HUDEP-2 (cell line): ENCODE measurements at regions not wholly inside any gene's neighbourhood (a gene's known extent, or its start where the extent isn't known, plus 50 kb on each side); places are given as distances from the start of the nearest gene placed in this dataset.

Experiments
- DNase-seq, 76 experiments: peaks; one replicate each; lab custom pipeline; 2025; ENCODE audit not compliant: unreplicated experiment in 76 of 76; lab: John Stamatoyannopoulos, UW

DNA sequence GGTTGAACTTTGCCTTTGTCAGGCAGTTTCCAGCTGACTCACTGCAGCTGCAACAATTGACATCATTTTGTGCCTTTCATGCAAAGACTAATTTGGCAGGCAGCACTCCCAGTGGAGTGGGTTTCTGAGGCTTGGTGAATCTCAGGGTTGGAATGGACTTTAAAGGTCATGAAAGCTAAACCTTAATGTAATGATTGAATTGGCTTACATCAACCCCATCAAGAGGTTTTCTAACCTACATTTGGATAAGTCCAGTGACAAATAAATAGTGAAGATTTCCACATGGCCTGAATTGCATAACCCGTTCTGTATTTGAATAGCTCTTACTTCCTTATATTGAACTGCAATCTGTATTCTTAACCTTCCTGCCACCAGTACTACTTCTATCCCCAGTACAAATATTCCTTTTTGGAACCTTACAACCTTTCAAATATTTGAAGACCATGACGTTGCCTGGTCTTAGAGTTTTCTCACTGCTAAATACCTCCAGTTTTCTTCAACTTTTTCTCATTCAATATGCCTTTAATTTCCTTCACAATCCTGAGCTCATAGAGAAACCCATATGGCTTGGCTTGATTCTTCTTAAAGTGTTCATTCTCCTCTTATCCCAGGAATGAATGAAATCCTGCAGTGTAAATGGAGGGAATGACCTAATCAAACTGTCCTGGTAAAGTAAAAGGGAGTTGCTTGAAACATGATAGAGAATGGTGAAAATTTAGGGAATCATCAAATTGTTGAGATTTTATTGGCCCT lies 168.1 kb upstream of the NOVA1 start:
- DNase-seq = no peak

DNA sequence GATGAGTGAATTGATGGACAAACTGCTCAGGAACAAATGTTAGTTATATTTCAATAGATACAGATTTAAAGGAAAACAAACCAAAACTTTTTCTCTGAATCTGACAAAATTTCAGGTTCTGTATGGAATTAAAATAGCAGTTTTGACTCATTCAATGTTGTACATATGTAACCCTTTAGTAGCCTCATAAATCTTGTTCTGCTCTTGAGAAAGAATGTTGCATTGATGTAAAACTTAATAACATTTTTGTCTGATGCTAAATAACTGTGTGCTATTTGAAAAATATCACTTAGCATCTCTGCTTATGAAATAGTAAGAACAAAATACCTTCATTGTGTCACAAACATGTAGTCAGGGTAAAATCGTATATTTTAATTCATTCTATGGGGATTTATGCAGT lies 168.9 kb upstream of the NOVA1 start:
- DNase-seq = no peak

DNA sequence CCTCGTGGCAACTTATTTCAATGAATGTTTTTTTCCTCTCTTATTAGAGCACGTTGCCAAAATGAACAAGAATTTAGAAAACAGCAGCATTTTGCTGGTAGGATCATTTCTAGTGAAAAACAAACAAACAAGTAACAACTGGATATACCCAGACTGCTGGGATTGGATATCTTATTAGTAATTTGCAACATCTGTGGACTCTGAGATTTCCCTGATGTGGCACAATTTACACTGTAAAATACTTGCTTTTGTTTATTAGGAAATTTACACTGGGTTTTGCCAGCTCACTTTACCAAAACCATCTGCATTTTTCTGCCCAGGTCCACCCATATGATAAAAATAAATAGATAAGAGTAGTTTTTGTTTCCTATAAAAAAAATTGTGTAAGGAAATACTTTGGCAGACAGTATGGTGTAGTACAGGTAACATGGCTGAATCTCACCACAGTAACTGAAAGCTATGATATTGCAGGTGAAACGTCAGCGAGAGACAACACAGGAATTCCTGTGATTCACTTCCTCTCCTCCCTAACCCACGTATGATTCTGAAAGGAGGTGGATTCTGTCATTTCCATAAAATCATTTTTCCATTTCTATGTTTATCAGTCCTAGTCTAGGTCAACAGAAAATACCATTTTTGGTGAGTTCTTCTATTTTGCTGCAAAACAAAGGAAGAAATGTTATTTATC lies 176.2 kb upstream of the NOVA1 start:
- DNase-seq = no peak

DNA sequence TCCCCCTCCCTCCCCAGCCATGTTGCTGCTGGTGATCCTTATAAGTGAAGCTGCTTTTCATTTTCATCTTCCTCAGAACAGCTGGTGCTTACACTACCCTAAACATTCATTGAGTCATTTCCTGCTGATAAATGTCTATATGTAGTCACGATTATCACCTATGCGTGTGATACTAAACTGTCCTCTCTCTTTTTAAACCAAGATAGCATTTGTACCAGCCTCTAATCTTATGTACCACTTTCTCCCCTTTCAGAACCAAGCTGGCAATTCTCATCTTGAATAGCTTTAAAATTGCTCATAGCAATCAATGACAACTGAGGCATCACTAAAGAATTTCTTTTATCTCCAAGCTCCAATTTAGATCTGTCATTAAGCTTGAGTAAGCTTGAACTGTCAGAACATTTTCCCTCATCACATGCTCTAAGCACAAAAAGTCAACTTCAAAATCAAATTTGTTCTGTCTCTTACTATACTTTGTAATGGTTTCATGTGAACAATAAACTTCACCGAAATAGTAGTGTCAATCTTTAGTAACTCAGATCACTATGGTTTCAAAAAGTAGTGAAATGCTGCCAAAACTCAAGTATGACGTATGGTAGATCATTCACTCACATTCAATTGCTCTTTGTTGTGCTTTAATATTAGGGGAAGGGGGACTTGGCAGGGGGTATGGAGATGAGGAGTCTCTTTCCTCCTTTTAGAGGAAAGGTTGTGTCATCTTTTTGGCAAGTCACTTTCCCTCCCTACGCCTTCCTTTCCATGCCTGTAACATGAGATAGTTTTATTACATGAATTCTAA lies 178.1 kb upstream of the NOVA1 start:
- no peak for DNase-seq

DNA sequence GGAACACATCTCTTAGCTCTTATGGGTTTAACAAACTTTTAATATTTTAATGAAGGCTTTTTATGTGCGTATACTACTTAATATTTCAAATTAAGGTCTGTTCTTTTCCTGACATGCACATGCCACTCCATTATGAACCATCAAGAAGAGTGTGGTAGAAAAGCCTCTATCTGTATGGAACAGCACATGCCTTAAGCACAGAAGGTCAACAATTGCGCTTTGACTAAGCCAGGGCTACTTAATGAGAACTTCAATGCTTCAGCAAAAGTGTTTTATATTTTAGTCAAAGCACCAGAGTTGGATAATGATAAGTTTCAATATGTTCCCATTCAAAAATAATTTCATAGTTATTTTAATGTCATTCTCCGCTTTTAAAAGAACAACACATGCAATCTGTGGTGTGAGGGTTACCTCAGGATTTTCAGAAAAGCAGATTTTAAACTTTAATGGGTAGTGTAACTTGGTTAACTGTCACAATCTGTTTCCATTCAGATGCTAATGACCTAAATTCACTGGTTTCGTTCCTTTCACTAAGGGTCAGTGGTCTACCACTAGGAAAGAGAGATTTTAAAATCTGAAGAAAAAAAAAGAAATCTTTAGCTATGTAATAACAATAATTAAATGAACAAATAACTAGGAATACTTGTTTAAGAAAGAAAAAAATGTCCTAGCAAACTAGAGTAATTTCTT lies 193.4 kb upstream of the NOVA1 start:
- no peak for DNase-seq

DNA sequence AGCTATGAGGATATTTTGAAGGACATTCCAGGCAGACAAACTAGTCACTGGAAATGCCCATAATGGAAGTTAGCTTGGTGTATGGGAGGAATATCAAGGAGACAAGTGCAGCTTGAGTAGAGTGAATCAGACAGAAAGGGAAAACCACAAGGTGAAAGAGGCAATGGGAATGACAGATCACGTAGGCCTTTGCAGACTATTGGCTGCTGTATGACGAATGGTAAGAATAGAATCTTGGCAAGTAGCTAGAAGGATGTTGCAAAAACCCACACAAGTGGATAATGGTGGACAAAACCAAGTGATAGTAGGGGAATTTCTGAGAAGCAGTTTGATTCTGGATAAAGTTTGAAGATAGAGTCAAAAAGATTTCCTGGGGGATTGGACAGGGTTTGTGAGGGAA lies 196.9 kb upstream of the NOVA1 start:
- DNase-seq = no peak

DNA sequence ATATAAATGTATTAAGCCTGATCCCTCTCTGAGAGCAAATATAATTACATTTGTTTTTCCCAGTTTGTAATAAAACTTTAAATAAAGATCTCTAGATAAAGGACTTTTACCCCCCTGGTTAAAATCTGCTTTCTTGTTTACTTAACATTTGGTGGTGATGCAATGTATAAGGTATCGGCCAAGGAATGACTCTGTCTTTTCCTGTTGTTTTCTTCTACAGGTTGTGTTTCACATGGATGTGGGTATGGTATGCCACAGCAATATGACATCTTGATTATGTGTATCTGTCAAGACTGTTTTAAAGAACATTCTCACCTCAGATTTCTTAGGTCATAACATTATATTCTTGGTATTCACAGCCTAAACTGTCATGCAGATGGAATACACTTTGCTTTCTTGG lies 210.6 kb upstream of the NOVA1 start:
- DNase-seq = no peak

DNA sequence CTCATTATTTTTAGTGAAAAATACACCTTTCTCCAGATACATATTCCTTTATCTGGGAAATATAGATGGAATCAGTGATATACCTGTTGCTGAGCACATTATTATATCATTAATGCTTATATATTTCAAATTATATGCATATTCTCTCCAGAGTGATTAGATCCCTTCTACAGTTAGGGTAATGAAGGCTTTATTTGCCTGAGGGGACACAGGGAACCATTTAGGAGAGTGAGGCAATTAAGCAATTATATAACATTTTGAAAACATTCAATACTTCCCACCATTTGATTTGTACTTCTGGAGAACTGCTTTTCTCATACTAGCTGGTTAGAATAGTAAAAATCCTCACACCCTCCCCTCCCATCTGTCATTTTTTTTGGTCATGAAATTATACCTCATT lies 212.8 kb upstream of the NOVA1 start:
- DNase-seq = no peak

DNA sequence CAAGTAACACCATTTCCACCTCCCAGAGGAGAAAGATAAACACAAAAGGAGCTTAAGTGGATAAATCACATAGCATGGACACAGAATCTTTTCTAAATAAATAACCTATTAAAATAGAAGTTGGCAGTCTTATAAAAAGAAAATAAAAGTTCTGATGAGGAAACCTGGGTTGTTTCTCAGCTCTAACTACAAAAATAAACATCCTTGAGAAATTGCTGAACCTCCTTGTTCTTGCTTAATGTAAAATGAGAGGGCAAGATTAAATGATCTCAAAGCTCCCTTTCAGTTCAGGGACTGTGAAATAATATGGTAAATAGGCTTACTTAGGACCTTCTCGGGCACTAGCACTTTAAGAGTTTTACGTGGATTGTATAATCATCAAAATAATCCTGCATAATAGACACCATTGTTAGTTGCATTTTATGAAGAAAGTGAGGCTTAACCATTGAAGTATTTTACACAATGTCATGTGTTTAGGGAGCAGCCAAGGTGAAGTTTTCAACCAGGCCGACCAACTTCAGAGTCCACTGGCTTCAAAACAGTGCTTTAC lies 214.0 kb upstream of the NOVA1 start:
- DNase-seq = no peak

DNA sequence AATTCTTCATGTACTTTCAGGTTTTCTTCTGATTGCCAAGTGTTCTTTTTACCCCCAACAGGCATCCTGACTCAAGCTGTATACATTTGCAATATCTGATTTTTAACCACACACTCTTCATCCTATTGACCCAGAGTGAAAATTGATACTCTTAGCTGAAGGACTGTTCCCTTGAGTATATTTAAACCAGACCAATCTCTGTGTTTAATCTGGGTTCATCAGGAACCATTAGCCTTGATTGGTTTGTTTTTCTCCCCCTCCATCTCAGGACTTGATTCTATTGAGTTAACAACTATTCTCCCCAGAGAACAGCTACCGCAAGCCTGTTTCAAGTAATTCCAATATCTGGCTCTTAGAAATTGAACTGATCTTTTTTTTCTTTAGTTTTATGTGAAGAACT lies 222.3 kb upstream of the NOVA1 start:
- no peak for DNase-seq

DNA sequence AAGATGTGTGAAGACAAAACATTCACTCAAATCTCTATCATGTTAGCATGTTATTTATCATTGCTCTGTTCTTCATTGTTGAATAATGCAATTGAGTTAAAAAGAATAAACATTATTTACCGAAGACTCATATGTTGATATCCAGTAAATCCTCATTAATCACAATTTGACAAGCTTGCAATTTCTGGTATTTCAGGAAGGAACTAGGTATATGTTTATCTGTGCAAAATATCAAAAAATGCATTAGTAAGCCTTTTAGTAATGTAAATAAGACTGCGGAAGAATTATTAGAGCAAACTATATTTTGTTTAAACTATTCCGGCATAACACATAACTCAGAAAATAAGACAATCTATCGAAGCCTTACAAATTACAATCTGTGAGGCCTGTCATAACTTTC lies 222.7 kb upstream of the NOVA1 start:
- DNase-seq = no peak

DNA sequence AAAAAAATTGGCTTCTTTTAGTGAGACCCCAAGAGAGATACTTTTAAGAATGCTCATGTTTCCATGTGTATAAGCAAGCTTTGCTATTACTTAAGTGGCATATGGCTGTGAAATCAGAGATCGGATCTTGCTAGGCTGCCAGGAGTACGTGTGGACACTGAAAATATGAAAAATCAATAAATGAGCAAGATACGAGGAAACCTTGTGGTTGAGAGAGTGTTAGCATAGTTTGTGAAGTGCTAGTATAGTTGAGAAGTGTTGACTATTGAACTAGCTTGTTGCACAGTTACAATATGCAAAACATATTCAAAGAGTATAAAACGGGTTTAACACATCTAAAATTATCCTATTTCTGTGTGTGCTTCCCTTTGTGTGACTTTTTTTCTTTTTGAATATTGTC lies 230.9 kb upstream of the NOVA1 start:
- DNase-seq = no peak

DNA sequence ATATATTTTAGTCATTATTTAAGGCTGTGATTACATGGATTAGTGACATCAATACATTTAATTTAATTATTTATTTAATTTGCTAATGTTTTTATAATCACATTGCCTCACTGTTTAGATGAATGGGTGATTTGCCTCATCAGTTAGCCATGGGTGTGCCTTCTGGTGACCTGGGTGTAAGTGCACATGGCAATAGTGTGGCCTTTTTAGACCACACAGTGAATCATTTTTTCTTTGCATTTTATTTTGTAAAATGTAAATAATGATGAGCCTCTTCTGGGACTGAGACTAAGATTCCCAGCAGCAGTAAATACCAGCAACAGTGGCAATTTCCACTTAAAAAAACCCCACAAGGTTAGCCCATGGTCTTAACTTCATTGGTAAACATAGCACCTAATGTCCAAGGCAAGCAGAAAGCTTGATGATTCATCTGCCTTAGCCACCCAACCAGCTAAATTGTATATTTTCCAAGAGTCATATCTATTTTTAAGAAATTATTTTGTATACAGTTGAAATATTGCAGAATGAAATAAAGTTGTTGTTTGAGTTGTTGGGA lies 235.9 kb upstream of the NOVA1 start:
- DNase-seq = no peak

DNA sequence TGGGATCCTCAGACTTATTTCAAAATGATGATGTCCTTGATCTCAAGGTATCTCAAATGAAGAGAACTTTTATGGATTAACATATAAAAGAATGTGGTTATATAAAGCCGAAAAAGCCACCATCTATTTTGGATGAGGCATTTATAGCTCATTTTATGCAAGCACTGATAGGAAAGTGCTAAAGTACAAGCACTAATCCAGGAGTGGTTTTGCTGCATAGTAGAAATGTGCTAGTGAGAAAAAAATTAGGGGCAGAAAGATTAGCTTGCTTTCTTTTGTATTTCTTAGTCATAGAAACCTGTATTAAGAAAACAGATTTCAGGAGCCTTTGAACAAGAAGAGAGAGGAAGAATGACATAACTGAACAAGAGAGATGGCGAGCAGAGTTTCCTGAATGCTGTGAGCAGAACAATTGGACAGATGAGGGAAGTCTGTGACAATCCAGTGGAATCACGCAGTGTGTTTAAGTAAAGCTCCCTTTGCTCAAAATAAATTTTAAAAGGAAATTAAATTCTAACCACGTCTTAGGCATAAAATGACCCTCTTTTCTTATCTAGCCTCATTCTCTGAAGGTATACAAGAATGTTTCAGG lies 238.2 kb upstream of the NOVA1 start:
- DNase-seq = no peak

DNA sequence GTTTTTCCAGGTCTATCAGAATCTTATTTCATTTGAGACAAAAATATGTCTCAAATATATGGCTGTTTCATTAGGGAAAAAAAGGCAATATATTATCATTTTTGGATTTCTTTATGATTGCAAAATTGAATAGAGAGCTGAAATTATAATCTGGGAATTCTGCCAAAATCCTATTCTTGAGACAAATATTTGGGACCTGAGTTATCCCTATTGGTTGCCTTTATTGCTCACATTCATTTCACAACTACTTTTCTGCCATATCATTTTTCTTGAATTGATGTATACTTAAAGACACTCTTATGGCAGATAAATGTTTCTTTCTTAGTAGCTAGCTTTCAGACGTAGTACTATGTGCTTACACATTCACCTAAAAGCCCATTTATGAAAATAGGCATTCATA lies 241.6 kb upstream of the NOVA1 start:
- DNase-seq = no peak

DNA sequence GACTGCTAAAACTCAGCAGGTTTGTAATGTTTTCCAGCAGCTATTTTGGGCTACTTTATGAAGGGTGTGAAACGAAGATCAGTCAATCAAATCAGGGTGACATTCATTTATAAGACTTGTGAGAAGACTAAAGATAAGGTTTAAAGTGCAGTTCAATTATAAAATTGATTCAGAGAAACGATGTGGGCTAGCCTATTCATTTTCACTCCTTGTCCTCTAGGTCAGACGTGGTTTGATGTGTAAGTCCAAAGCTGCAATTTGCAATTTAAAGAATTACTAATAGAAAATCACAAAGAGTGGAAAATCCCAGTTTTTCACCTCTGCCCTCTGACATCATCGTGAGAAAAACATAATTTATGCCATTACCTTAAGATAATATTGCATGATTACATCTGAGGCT lies 243.5 kb upstream of the NOVA1 start:
- no peak for DNase-seq

DNA sequence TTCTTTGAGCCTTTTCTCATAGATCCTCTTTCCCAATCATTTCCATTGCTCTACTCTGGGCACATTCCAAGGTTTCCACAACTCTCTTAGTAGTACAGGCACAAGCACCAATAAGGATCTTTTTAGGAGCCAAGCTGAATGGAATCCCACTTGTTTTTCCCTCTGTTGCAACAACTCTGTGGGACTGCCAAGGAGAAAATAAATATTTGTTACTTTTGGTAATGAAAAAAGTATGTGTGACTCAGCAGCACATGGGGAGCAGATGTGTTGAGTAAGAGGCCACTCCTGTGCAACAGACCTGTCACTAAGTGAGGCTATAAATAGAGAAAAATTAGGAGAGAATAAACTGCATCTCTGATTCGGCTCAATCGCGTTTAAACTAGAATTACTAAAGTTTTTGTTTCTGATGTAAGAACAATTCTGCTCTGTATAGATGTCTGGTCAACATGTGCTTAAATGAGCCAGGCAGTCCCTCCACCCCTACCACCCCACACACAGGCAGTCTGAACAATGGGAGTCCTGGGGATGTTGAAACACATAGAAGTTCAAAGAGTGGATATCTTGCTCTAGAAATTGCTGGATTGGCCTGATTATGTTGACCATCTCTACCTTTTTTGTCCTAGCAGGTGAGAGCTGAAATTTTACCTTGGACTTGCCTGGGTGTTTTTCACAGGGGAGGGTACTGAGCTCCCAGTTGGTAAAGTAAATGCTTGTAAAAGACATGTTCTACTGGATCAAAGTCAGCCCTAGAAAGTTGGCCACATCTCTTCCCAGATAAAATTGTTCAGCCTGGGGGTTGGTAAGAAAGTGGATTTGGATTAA lies 244.3 kb upstream of the NOVA1 start:
- no peak for DNase-seq

DNA sequence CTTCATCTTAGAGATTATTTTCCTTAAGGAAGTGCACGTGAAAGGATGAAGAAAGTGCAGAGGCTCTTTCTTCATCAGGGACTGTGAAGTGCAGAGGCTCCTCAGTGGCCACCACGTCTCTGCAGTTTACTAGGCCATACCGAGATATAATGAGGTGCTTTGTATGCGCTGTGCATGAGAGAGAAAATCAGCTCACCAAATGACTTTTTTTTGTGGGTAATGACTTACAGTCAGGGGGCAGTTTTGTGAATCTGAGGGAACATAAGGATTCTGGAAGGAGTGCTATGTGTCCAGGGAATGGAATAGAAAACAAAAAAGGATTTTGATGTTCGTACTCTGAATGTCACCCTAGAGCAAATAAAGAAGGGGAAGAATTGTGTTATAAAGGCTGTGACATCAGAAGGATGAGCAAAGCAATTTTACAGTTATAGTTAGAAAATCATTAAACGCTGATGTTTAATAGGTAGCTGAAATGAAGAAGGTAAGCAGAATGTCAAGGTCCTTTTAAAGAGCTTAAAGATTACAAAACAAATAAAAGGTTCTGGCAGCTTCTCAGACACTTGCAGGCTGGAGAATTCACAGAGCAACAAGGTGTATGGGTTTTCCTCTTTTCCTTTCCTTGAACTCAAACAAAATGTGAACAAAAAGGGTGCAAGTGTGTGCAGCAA lies 247.5 kb upstream of the NOVA1 start:
- no peak for DNase-seq

DNA sequence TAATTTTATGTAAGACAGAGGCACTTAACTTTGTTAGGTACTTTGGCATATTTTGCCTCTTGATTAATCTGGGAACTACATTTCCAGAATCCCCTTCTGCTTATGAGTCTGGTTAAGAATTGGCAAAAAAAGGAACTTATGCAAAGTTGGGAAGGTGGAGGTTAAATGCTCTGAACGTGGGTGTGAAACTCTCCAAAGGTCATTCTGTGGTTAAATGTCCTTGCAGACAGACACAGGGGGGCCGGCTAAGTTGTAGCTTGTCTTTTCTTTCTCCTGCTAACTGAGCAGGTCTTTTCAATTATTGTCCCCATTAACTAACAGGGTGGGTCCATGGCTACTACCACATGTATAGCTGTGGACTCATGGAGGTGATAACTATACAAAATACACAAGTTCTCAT lies 248.6 kb upstream of the NOVA1 start:
- DNase-seq = no peak
